HG02943 (cell line): ENCODE measurements at regions not wholly inside any gene's neighbourhood (a gene's known extent, or its start where the extent isn't known, plus 50 kb on each side); places are given as distances from the start of the nearest gene placed in this dataset.
"Not testable (repeated sequence)": the region's sequence is repeated elsewhere in the genome, so short reads cannot be mapped to it uniquely, and the experiment has no call there.

Experiments used
- ATAC-seq: cut with Tn5 transposase; IDR thresholded peaks from one replicate; pipeline ENCODE4 v1.9.1; 2021; ENCODE audit warnings: mild to moderate bottlenecking, low read depth, moderate library complexity; ENCODE audit not compliant: unreplicated experiment

DNA sequence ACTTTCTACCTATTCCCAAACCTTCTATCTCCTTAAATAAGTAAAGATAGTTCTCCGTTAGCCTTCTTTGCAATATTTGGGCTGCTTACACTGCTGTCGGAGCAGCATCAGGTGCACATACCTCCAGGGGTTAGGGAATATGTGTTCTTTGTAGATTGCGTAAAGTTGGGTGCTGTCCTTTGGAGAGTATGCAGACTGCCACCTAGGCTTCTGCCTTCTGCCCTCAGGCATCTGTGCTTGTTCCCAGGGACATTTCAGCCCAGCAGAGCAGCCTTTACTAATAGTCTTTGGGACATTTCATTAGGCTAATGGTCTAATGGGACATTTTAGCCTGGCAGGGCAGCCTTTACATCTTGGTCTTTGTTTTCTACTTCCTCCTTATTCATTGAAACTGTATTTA is 260.6 kb downstream of the TPBG start:
- no peak for ATAC-seq

DNA sequence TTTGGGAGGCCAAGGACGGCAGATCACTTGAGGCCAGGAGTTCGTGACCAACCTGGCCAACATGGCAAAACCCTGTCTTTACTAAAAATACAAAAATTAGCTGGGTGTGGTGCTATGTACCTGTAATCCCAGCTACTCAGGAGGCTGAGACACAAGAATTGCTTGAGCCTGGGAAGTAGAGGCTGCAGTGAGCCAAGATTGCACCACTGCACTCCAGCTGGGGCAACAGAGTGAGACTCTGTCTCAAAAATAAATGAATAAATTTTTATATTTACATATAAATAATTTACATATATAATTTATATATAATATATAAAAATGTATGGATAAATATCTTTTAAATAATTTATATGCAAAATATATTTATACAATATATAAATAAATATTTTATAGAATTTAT is 263.3 kb downstream of the TPBG start:
- ATAC-seq, result not testable (repeated sequence)

DNA sequence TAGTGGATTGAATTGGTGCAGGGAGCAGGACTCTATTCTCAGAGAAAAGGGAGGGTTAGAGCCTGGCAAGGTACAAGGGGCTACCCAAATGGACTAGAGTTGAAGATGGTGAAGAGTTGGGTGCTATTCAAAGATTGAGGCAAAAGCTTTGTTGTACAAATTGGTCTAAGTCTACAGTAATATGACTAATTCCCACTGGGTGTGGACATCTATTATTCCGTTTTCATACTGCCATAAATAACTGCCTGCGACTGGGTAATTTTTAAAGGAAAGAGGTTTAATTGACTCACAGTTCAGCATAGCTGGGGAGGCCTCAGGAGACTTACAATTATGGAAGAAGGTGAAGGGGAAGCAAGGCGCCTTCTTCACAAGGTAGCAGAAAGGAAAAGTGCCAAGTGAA is 266.3 kb downstream of the TPBG start:
- ATAC-seq, result no peak

DNA sequence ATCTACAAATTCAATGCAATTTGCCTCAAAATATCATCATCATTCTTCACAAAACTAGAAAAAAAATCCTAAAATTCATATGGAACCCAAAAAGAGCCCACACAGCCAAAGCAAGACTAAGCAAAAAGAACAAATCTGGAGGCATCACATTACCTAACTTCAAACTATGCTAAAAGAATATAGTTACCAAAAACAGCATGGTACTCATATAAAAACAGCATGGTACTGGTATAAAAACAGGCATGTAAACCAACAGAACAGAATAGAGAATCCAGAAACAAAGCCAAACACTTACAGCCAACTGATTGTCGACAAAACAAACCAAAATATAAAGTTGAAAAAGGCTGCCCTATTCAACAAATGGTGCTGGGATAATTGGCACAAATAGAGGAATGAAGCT is 278.1 kb downstream of the TPBG start:
- no peak for ATAC-seq

DNA sequence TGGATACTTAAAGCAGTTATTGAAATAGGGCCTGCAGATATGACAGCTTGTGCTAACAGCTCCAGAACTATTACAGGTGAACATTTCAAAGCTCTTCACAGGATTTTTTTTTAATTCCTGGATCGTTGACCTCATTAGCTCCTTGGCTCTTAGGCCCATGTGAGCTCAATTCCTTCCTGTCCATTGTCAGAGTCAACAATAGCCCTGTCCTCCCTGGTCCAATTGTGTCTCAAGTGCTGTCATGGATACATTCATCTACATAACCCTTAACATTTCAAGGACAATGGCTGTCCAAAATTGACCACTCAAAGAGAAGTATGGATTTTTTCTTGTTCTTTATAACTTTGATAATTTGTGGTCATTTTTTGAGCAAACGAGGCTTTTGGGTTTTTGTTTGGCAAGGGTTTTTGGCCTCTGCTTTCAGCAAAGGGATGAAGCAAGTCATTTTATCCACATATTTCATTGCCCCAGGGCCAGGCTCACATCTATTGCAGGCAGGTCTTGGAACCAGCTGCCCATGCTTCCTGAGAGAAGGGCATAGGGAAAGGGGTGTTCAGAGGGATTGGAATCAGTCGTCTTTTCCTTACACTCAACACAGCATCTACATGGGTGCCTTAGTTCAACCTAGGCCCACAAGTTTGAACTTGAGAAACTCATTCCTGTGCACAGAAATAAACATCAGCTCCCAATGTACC is 282.1 kb downstream of the TPBG start:
- ATAC-seq, result no peak

DNA sequence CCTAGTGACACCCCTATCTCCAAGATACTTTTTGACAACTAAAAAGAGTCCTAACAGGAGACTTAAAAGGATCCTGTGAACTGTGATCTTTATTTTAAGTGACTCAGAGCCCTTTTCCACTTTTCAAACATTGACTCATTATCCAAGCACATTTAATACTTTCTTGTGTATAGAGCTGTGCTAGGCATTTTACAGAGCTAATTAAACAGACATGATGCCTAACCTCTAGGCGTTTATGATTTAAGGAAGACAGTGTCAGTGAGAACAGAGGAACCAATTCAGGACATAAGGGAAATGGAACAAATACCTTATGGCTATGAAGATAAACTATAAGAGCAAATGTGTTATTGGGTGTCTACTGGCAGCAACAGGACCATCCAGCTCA is 282.6 kb downstream of the TPBG start:
- ATAC-seq, result no peak

DNA sequence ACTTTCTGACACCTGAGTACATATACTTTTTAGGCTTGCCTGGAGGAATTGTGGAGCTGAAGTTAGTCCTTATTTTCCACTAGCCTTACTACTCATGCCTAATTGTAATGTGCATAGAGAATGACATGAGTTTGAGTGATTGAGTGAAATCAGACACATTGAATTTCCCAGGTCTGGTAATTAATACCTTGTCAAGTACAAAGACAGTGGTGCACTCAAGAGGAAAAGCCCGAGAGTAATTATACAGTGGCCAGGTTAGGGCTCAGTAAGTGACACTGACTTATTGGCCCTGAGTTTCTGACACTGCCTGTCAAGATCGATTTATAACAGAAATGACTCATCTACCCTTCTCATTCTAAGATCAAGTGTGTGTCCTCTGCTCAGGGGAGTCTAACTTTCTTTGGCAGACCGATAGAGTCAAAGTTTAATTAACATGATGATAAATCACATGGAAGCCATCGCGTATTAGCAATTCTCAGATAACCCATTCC is 288.3 kb downstream of the TPBG start:
- no peak for ATAC-seq

DNA sequence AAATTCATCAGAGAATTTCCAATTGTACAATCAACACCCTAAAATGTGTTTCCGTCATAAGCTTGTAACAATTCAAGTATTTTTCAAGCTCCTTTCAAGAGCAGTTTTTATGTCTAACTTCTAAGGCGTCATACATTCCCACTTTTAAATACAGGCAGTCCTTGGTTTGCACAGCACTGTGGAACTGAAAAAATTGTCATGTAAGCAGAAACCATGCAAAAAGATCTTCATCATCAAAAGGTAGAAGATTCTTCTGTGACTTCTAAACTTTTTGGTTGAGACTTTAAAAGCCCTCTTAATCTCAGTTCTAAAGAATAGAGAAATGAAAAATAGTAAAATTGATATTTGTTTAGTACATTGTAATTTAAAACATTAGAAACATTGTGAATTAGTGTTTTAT is 315.6 kb downstream of the TPBG start:
- ATAC-seq, result no peak

DNA sequence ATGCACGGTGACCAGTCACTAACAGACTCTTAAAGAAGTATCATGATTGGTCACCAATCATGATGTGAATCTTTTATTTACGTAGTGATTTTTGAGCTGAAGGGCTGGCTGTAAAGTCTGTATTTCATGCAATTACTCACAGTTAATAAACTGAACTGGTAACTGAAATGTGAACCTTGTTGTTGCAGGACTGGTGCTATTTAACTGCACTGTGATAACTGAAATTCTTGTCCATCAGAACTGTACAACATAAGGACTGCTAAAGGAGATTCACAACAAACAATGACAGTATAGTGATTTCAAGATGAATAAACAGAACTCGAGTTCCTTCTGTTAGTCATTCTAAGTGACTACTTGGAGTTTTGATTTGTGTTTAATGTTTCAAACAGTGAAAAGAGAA is 316.6 kb downstream of the TPBG start:
- ATAC-seq, result no peak

DNA sequence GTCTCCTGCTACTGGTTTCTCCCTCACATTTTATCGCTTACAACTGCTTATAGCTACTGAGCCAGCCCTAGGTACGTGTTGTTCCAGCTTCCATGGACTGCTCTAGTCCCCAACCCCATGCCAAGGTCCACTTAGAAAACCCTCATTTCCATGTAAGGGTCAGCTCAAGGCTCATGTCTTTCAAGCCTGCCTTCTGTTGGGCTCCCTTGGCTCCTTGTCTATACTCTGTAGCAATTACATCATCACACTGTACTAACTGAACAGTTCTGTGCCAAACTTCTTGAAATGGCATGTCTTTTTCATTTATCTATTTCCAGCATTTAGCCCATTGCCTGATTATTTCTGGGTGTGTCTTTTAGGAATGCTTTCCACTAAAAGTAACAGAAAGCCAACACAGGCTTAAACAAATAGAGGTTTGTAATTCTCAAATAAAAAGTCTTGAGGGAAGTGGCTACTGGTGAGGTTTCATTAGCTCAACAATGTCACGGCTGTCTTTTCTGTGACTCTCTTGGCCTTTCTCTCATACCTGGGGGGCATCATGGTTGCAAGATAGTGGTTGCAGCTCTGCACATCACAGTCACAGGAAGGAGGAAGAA is 317.6 kb downstream of the TPBG start:
- no peak for ATAC-seq

DNA sequence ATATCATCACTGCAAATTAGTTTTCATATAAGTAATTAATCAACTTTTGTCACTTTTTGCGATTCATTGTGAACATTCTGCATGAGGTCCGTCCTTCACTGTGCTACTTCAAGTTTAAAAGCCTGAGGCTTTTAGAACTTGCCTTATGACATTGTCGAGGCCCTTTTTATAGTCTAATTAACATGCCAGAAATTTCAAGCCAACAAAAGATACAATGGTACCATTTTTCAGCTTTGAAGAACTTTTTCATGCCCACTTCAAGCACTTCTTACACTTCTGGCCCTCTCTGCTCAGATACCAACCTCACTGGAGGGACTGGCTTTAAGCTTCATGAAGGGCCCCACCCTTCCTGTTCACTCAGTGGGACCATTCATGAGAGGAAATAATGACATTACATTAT is 323.1 kb downstream of the TPBG start:
- no peak for ATAC-seq

DNA sequence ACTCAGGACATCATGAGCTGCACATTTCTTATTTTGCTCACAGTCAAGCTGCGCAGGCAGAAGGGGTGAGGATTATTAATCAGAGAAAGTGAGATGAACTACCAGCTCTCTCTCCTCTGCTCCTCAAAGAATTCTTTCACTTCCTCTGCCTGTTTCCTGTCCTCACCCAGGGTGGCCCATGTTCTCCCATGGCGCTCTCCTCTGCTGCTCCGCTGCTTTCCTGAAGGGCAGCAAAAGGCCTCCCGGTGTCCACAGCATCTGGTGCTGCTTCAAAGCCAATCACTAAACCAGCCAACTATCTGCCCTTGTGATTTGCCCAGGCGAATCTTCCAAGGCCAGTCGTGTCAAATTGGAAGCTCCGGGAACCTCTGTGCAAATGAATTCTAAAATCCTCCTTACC is 324.2 kb downstream of the TPBG start:
- ATAC-seq, result no peak

DNA sequence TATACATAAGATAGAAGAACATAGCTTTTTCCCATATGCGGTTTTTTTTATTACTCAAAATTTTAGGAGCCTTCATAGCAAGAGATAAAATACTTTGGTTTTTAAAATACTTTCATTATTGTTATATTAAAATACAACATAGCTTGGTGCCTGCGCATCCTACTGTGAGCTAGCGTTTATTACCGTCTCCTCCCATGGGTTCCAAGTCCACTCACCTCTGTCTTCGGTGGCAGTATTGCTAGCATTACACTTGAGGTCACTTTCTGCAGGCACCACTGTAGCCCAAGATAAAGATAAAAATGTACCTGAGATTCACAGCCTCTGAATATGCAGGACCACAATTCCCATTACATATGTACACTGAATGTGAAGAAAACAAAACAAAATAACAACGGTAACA is 326.7 kb downstream of the TPBG start:
- ATAC-seq, result no peak

DNA sequence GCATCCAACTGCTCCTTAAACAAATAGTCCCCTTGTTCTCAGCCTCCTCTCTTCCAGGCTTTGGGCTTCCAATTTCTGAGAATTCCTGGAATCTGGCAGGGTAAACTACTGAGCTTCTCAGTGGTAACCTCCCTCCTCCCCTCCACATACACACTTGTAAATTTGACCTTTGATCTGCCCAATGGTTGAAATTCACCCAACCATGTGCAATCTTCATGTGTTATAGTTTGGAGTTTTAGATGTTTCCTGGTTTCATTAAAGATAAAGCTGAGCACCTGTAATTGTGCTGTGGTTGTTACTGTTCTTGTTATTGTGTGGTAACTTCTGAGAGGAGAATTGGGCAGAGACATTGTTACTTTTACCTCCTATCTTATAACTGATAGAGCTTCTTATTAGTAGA is 328.4 kb downstream of the TPBG start:
- no peak for ATAC-seq

DNA sequence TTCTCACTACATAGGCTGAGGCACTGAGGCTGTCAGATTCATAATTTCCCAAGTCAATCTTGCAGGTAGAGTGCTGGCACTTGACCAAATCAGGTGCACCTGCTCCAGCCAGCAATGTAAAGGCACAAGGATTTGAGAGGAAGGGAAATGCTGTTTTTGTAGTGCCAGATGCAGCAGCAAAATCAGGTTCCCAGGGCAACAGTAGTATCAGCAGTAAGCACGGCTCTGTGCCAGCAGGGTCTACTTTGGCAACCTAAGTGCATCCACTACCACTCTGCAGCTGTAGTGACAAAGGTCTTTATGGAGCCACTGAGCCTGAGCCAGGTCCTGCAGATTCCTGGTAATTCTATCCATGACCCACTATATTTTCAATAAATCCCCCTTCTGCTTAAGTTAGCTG is 329.5 kb downstream of the TPBG start:
- ATAC-seq, result no peak

DNA sequence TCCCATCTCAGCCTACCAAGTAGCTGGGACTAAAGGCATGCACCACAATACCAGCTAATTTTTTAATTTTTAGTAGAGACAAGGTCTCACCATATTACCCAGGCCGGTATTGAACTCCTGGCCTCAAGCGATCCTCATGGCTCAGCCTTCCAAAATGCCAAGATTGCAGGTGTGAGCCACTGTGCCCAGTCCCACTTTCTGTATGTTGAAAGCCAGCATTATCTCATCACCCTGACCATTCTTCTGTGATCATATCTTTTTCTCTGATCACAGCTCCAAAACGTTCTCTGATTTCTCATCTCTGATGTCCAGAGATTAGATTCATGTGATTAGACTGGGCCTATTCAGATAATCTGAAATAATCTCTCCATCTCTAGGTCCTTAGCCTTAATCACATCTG is 337.7 kb downstream of the TPBG start:
- ATAC-seq, result no peak

DNA sequence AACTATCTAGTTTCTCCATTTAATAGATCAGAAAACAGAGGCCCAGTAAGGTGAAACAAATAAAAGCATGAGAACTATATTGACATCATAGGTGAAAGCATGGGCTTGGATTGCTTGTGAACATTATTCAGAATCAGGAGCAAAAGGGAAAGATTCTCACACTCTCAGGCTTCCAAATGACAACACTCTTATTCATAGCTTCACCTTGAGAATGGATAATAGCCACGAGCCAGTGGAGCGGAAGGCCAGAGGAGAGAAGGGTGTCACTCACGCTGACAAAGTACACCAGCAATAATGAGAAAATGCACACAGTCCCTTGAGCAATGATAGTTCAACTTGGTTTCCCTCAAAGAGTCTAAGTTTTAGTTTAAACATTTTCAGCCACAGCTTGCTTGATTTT is 339.0 kb downstream of the TPBG start:
- ATAC-seq, result no peak

DNA sequence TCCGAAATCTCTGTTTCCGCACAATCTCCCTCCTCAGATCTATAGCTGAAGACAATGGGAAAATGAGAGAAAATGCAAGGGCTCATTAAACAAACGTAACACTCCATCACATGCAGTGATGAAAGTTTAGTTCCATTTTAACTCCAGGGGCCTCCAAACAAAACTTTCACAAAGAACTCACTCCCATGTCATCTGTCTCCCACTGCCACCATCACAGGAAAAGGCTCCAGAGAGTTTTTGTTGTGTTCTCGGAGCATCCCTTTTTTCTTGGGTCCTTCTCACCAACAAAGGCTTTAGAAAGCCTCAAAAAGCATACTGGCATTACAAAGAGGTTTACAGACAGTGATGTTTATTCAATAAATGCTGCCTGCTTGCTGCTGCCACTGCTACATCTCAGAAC is 339.6 kb downstream of the TPBG start:
- no peak for ATAC-seq

DNA sequence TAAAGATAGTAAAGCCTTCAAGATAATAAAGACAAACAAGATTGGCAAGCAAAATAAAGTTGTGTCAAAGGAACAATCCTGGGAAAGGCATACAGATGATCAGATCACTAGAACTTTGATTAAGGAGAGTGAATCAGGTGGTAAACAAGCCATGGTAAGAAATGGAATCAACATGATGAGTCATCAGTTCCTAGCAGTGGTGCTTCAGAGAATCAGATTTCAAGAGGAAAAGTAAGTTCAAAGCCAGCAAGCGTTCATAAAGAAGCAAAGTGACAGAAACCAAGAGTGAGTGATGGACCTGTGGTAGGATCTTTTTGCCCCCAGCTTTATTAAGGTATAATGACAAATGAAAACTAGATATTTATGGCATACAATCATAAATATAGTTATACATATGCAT is 340.4 kb downstream of the TPBG start:
- no peak for ATAC-seq

DNA sequence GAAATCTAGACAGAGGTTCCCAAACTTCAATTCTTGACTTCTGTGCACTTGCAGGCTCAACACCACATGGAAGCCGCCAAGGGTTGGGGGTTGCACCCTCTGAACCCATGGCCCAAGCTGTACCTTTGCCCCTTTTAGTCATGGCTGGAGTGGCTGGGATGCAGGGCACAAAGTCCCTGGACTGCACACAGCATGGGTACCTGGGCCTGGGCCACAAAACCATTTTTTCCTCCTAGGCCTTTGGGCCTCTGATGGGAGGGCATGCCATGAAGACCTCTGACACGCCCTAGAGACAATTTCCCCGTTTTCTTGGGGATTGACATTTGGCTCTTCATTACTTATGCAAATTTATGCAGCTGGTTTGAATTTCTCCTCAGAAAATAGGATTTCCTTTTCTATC is 342.0 kb downstream of the TPBG start:
- ATAC-seq, result no peak

DNA sequence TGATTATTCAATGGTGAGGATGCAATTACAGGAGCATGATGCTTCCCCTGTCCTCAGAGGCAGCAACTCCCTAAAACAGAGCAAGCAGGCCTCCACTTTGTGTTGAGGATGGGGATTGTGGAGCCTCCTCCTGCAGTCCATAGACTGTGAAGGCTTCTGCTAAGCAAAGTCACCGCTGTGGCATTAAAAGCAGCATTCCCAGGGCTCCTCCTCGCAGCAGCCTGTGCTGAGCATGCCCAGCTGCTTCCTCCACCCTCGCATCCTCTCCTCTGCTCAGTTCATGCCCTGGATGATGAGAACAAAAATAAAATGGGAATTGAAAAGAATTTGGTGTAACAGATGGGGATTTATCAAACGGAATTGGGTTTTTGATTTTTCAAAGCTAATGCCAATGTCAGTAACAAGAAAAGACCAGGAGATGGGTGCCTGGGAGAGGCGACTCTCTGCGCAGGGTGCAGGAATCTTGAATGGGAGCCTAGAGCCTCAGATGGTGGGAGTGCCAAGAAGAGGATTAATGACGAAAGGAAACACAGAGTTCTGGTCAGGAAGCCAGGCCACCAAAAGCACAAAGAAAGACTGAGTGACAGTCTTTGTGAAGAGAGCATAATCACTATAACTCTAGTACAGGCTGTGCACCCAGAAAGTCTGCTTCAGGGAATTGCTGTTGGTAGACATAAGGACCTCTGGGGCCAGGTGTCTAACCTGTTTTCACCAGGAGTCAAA is 347.6 kb downstream of the TPBG start:
- ATAC-seq, result no peak

DNA sequence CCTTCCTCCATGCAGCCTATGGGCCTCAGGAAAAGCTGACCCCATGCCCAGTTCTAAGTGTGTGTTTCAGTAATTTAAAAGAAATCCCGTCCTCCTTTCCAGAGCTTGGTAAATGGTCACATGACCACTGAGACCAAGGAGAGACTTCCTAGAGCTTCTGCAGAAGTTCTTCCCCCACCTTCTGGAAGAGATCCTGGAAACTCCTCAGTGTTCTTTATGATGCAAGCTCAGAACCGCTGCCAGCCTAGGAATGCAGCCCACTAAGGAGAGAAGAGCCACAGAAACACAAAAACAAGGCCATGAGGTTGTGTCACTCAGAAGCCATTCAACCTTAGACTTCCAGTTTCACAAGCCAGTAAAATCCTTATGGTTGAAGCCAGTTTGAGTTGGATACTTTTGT is 348.4 kb downstream of the TPBG start:
- ATAC-seq, result no peak
